NCI-H2227 treated with DMSO at 0.1 percent for 48 hours (cell line): ENCODE measurements at regions not wholly inside any gene's neighbourhood (a gene's known extent, or its start where the extent isn't known, plus 50 kb on each side); places are given as distances from the start of the nearest gene placed in this dataset.

Experiments used
- DNase-seq: peaks from one replicate; lab custom pipeline; 2025; lab: John Stamatoyannopoulos, UW

- no peak for DNase-seq
Measured at GRCh38 chr6:105991561-105992314, 94.4 kb upstream of the PRDM1 start.

DNA sequence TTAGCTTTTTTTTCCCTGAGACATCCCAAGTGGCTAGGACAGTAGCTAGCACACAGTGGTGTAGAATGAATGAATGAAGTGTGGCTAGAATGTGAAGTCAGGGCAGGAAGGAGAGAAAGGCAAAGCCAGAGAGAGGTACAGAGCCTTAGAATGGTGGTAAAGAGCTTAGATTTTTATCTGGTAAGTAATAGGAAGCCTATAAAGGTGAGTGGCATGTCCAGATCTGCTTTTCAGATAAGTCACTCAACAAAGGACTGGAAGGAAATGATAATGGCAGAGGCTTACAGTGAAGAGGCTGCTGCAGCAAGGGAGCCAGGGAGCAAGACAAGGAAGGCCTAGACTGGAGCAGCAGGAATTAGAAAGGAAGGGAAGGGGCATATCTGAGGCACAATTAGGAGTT, 96.0 kb upstream of the PRDM1 start:
- no peak for DNase-seq

GRCh38 chr6:105988812-105989577, 97.1 kb upstream of the PRDM1 start:
- no peak for DNase-seq

GRCh38 chr6:105988321-105988720, 97.8 kb upstream of the PRDM1 start:
- no peak for DNase-seq

DNA sequence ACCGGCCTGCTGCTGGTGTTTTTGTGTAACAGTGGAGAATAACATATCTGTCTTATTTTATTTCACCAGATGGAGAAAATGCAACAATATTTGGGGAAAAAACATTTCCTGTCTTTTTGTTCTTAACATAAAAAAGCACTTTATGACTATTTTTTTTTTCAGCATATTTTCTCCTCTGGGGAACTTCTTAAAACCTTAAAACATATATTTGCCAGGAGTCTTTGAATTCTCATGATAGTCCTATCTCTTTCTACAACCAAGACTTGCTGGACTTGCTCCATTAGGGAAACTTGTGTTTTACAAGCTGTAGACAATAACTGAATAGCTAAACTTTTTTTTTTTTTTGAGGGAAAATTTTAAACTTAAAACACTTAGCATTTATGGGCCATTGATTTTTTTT, 98.6 kb upstream of the PRDM1 start:
- DNase-seq, result no peak

DNA sequence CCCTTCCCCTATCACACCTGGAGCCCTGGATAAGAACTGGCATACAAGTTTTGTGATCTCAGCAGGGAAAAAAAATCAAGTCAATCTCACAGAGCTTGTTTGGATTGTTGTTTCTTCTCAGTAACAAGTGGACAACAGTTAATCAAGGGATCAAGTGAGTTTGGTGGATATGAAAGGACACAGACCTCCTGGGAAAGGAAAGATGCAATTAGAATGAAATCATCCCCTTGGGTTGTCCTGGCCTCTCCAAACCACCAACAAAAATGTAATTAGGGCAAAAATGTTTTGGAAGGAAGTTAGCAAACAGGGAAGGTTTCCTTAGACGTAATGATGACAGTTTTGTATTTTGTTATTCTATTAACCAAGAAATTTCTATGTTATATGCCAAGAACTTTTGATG, 99.1 kb upstream of the PRDM1 start:
- no peak for DNase-seq

DNA sequence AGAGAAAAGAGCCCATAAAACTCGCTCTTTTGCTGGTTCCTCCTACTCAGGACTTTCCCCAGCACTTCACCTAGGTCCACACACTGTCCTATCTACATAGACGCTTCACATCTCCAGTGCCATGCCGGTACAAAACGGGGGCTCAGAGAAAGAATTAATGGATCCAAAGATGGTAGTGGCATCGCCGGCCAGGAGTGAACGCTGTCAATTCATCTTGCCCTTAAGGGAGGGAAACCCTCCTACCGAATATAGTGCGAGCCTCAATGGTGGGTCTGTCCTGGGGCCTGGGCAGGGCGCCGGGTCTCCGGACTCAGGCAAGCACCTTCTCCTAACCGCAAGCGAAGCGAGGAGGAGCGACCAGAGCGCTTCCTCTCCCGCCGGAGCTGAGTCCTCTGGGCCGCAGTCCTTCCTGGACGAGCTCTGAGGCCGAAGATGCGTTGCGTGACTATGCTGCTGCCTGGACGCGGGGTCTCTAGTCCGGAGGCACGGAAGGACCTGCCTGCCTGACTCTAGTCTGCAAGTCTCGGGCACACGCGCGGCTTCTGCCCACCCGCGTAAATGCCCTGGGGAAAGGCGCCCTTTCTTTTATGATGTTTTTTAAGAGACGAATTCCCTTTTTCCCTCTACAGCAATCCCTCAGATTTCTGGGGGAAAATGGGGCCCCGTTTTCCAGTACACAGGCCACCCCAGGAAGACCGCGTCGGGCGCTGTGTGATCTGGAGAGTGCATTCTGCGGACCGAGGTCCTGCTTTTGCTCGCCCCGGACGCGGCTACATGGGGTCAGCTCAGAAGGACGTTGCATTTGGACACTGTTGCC, 100.1 kb upstream of the PRDM1 start:
- DNase-seq, result no peak

- DNase-seq, result no peak
Measured at GRCh38 chr6:105985098-105985815, 100.9 kb upstream of the PRDM1 start.

DNA sequence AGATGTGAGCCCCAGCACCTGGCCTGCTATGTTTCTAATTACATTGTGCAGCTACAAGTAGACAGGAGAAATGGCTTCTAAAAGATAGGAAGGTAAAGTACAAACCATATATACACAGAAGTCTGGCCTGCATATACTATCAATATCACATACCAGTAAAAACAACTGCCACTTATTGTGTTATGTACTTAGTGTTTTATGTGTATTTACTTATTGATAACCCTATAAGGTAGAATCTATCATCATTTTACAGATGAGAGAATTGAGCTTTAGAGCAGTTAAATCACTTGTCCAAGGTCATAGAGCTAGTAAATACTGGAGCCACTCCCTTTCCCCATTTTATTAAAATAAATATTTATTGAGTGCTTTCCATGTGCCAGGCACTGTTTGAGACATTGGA, 102.4 kb upstream of the PRDM1 start:
- DNase-seq, result no peak

GRCh38 chr6:105982761-105983540, 103.2 kb upstream of the PRDM1 start:
- DNase-seq, result no peak

- DNase-seq, result no peak
Measured at GRCh38 chr6:105981888-105982358, 104.2 kb upstream of the PRDM1 start.

DNA sequence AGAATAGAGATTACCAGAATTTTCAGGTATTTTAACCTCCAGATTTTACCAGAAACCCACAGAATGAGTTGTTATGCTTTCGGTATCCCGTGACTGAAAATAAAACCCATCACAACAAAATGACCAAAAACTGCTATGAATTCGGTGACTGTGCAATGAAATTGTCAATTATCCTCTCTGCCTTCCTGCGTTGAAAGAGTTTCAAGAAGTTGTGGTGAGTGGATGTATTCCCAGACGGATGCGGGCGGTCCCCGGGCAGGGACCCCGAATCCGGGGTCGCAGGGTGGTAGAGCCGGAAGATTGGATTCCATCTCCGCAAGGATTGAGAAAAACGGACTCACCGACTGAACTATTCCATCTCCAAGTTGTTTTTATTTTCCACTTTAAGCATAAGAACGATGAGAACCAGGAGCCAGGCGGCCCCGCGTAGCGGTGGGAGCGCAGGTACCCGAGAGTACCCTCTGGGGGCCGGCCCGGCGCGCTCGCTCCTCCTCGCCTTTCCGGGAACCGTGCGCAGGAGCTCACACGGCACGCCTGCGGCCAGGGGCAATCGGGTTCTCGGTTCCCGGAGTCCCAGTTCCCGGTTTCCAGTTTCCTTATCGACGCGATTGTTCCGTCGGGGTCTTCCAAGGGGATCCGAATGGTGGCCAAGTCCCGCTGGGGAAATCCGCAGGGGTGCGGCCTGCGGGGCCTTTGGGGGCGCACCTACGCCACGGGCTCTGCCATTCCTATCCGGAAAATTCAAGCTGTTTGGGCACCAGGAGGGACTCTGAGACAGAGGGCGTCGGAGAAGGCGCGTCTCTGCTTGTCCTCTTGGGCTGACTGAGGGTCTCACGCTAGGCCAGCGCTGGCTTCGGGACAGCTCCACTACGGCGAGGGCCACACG, 104.9 kb upstream of the PRDM1 start:
- DNase-seq, result no peak

GRCh38 chr6:105978974-105979373, 107.2 kb upstream of the PRDM1 start:
- DNase-seq, result no peak

GRCh38 chr6:105977934-105978504, 108.1 kb upstream of the PRDM1 start:
- DNase-seq, result no peak

DNA sequence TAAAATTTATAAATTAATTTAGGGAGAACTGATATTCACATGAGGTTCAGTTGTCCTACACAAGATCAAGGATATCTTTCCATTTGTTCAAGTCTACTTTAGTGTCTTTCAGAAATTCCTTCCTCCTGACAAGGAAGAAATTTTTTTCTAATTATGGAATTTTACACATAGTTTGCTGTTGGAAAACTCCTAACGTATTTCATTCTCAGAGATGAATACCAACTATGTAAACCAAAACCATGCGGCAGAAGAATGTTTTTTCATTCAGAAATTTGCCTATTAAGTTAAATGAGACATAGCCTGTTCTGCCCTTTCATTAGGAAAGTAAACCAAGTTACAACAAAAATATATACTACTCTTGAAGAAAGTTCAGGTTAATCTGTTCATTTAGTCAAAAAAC, 111.2 kb upstream of the PRDM1 start:
- DNase-seq, result no peak

GRCh38 chr6:105972440-105972839, 113.7 kb upstream of the PRDM1 start:
- DNase-seq, result no peak

GRCh38 chr6:105968603-105969333, 117.4 kb upstream of the PRDM1 start:
- DNase-seq, result no peak

DNA sequence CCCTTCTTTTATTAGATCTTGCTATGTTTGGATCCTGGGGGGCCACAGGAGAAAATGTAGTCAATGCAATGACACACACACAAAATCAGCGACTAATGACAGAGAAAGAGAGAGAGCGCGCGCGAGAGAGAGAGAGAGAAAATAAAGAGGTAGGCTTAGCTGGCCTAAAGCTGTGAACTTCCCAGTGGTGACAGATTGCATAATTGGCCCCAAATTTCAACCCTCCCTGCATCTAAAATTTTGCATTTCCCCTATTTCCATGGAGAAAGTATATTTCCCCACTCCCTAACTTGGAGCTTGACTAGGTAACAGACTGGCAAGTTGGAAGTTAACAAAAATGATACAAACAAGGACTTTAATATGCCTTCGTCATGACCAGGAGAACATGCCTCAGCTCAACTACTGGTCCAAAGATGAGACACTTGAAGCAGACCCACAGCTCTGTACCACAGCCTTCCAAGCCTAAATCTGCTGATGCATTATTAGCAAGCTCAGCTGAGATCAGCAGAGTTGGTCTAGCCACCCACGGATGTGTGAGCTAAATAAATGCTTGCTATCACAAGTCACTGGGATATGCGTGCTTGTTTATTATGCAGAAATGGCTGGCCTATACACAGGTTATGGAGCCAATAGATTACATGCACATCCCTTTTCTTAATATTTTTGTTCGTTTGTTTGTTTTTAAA, 118.1 kb upstream of the PRDM1 start:
- DNase-seq, result no peak
